MCF 10A (cell line): ENCODE measurements at regions not wholly inside any gene's neighbourhood (a gene's known extent, or its start where the extent isn't known, plus 50 kb on each side); places are given as distances from the start of the nearest gene placed in this dataset.

Source experiments
- BruUV-seq: library from RNA; stranded (reverse); fragments of 400-500 nt; replicated peaks from 2 replicates; lab custom pipeline; 2021; lab: Mats Ljungman, UMichigan
- CTCF ChIA-PET: fragments of 300-600 bp; sonication (Branson Sonifier 250); formaldehyde crosslinking; extraction: SDS; loops from one replicate; lab custom pipeline; 2021; ENCODE audit warnings: antibody characterized with exemption, inconsistent platforms; lab: Yijun Ruan, JAX
- POLR2A ChIA-PET: fragments of 300-600, 350-650 bp; sonication (Branson Sonifier 250); formaldehyde crosslinking; extraction: SDS; loops from one replicate; lab custom pipeline; 2020; ENCODE audit warnings: antibody characterized with exemption, inconsistent platforms; lab: Yijun Ruan, JAX
- DNase-seq: peaks from one replicate; pipeline ENCODE4 v3.0.0-alpha.2; 2018; ENCODE audit not compliant: unreplicated experiment
- H3K27ac Mint-ChIP-seq: one replicate; pipeline ENCODE4 v1.8.0; 2022; ENCODE audit warnings: mild to moderate bottlenecking, low read depth, mixed read lengths; ENCODE audit not compliant: unreplicated experiment
- H3K27me3 Mint-ChIP-seq: one replicate; pipeline ENCODE4 v1.8.0; 2022; ENCODE audit warnings: mixed read lengths; ENCODE audit not compliant: insufficient read depth, unreplicated experiment
- H3K36me3 Mint-ChIP-seq: one replicate; pipeline ENCODE4 v1.8.0; 2022; ENCODE audit warnings: mild to moderate bottlenecking, moderate library complexity, mixed read lengths; ENCODE audit not compliant: insufficient read depth, unreplicated experiment
- H3K4me1 Mint-ChIP-seq: one replicate; pipeline ENCODE4 v1.8.0; 2022; ENCODE audit warnings: mixed read lengths; ENCODE audit not compliant: insufficient read depth, unreplicated experiment
- H3K4me3 Mint-ChIP-seq: one replicate; pipeline ENCODE4 v1.8.0; 2022; ENCODE audit warnings: mild to moderate bottlenecking, moderate library complexity, mixed read lengths; ENCODE audit not compliant: unreplicated experiment
- H3K9me3 Mint-ChIP-seq: one replicate; pipeline ENCODE4 v1.8.0; 2022; ENCODE audit warnings: mixed read lengths; ENCODE audit not compliant: unreplicated experiment
- CTCF ChIP-seq: fragments of 200-600 bp; IDR thresholded peaks from one replicate; pipeline ENCODE4 v1.8.0; 2022; ENCODE audit warnings: antibody characterized with exemption, mild to moderate bottlenecking; ENCODE audit not compliant: unreplicated experiment
- intact Hi-C: fragments of 100-400 bp; cut with micrococcal nuclease; formaldehyde crosslinking; loops from 2 replicates; pipeline ENCODE4 v1.14.1; 2022

- Mint-ChIP-seq H3K4me3 (no peak overlapping the region), H3K4me1 (no peaks in the 10 kb centered on the region), H3K36me3 (no peaks in the 10 kb centered on the region), H3K9me3 (peaks cover 8% of the 10 kb centered on the region), H3K27me3 (peaks cover 62% of the 10 kb centered on the region), H3K27ac (no peak overlapping the region)
- no TSS peak for BruUV-seq
- no peak for TF ChIP-seq CTCF
- POLR2A ChIA-PET = no interaction called here
- CTCF ChIA-PET = interaction anchor here (0.6 kb wide), 1 partner anchor 101 kb away, joined by 3 read pairs; no protein-coding TSS in a partner anchor
- DNase-seq = no peak
- intact Hi-C loops = no loop called here
These were observed 259.4 kb upstream of the POGK start for GRCh38 chr1:166579557-166580501.

- no peaks in the 10 kb centered on the region for H3K4me1 Mint-ChIP-seq
- ChIA-PET POLR2A (interaction anchor here (0.7 kb wide), 1 partner anchor 451 kb away, joined by 3 read pairs; no protein-coding TSS in a partner anchor), CTCF (interaction anchor here (1.3 kb wide), 1 partner anchor 471 kb away, joined by 5 read pairs; no protein-coding TSS in a partner anchor)
- DNase-seq = peak; percentile 30
- BruUV-seq = no TSS peak
- no peak overlapping the region for H3K4me3 Mint-ChIP-seq
- no peaks in the 10 kb centered on the region for H3K9me3 Mint-ChIP-seq
- TF ChIP-seq CTCF = no peak
- H3K36me3 Mint-ChIP-seq = no peaks in the 10 kb centered on the region
- intact Hi-C loops = no loop called here
- H3K27ac Mint-ChIP-seq = no peak overlapping the region
- H3K27me3 Mint-ChIP-seq = peaks cover 9% of the 10 kb centered on the region
These were observed 250.5 kb upstream of the POGK start for GRCh38 chr1:166588741-166589140.

GRCh38 chr1:166590161-166590560 is 249.1 kb upstream of the POGK start:
- Mint-ChIP-seq H3K27me3 (no peaks in the 10 kb centered on the region), H3K4me1 (no peaks in the 10 kb centered on the region), H3K9me3 (no peaks in the 10 kb centered on the region), H3K36me3 (no peaks in the 10 kb centered on the region), H3K27ac (no peak overlapping the region), H3K4me3 (no peak overlapping the region)
- no peak for TF ChIP-seq CTCF
- no peak for DNase-seq
- BruUV-seq = no TSS peak
- CTCF ChIA-PET = interaction anchor here (0.6 kb wide), 1 partner anchor 27 kb away, joined by 5 read pairs; no protein-coding TSS in a partner anchor
- POLR2A ChIA-PET = interaction anchor here (0.6 kb wide), 1 partner anchor 17 kb away, joined by 4 read pairs; no protein-coding TSS in a partner anchor
- intact Hi-C loops = no loop called here

GRCh38 chr1:166594646-166595045 is 244.6 kb upstream of the POGK start:
- POLR2A ChIA-PET = interaction anchor here (0.7 to 1.1 kb wide), 2 partner anchors 8 to 31 kb away, joined by 3 to 4 read pairs; no protein-coding TSS in a partner anchor
- no peak overlapping the region for H3K27ac Mint-ChIP-seq
- H3K4me1 Mint-ChIP-seq = no peaks in the 10 kb centered on the region
- DNase-seq = no peak
- H3K4me3 Mint-ChIP-seq = no peak overlapping the region
- H3K27me3 Mint-ChIP-seq = no peaks in the 10 kb centered on the region
- intact Hi-C loops = no loop called here
- BruUV-seq = no TSS peak
- no peak for TF ChIP-seq CTCF
- CTCF ChIA-PET = interaction anchor here (1.3 kb wide), 1 partner anchor 670 kb away, joined by 4 read pairs; no protein-coding TSS in a partner anchor
- no peaks in the 10 kb centered on the region for H3K36me3 Mint-ChIP-seq
- H3K9me3 Mint-ChIP-seq = no peaks in the 10 kb centered on the region
